OCI-LY1 (cell line): ENCODE measurements at regions not wholly inside any gene's neighbourhood (a gene's known extent, or its start where the extent isn't known, plus 50 kb on each side); places are given as distances from the start of the nearest gene placed in this dataset.

Source experiments
- H2AFZ ChIP-seq: fragments of 200-600 bp; sonication (generic), shearing (Covaris generic); 2 replicates; pipeline ENCODE4 v1.6.0; 2014; ENCODE audit warnings: antibody characterized with exemption, mild to moderate bottlenecking, low read length
- H3F3A ChIP-seq: fragments of 200-600 bp; sonication (generic), shearing (Covaris generic); 2 replicates; pipeline ENCODE4 v1.6.0; 2014; ENCODE audit warnings: mild to moderate bottlenecking, antibody characterized with exemption, low read length, moderate library complexity; ENCODE audit not compliant: insufficient read depth
- H3K27ac ChIP-seq: fragments of 200-600 bp; sonication (generic); 2 replicates; pipeline ENCODE4 v1.5.1; 2014; ENCODE audit warnings: low read length, mixed run types, mild to moderate bottlenecking, low read depth; ENCODE audit not compliant: poor library complexity, severe bottlenecking
- H3K27me3 ChIP-seq: fragments of 200-600 bp; sonication (generic); 2 replicates; pipeline ENCODE4 v1.6.0; 2014; ENCODE audit warnings: antibody characterized with exemption, mild to moderate bottlenecking, low read length, moderate library complexity; ENCODE audit not compliant: insufficient read depth
- H3K36me3 ChIP-seq: fragments of 200-600 bp; sonication (generic); 2 replicates; pipeline ENCODE4 v1.6.1; 2014; ENCODE audit warnings: mild to moderate bottlenecking, antibody characterized with exemption, low read length, moderate library complexity, mixed read lengths; ENCODE audit not compliant: insufficient read depth
- H3K4me1 ChIP-seq: fragments of 200-600 bp; sonication (generic); 2 replicates; pipeline ENCODE4 v1.5.1; 2014; ENCODE audit warnings: mild to moderate bottlenecking, low read length, moderate library complexity; ENCODE audit not compliant: insufficient read depth, severe bottlenecking
- H3K4me2 ChIP-seq: fragments of 200-600 bp; sonication (generic), shearing (Covaris generic); 2 replicates; pipeline ENCODE4 v1.6.1; 2014; ENCODE audit warnings: low read length
- H3K4me3 ChIP-seq: fragments of 200-600 bp; sonication (generic); 2 replicates; pipeline ENCODE4 v1.5.1; 2014; ENCODE audit warnings: low read length, low read depth, mild to moderate bottlenecking, mixed read lengths; ENCODE audit not compliant: poor library complexity, severe bottlenecking
- H3K79me2 ChIP-seq: fragments of 200-600 bp; shearing (Covaris generic); 2 replicates; pipeline ENCODE4 v1.6.1; 2016; ENCODE audit warnings: mixed run types, low read length, mixed read lengths; ENCODE audit not compliant: insufficient read depth
- H3K9ac ChIP-seq: fragments of 200-600 bp; sonication (generic), shearing (Covaris generic); 2 replicates; pipeline ENCODE4 v1.6.1; 2014; ENCODE audit warnings: mild to moderate bottlenecking, low read length, mixed read lengths
- H3K9me2 ChIP-seq: fragments of 200-600 bp; sonication (generic), shearing (Covaris generic); 2 replicates; pipeline ENCODE4 v1.6.1; 2014; ENCODE audit warnings: low read depth, mild to moderate bottlenecking, low read length, mixed read lengths
- H3K9me3 ChIP-seq: fragments of 200-600 bp; shearing (Covaris generic); 2 replicates; pipeline ENCODE4 v1.6.1; 2014; ENCODE audit warnings: low read length, mixed read lengths
- H4K20me1 ChIP-seq: fragments of 200-600 bp; sonication (generic), shearing (Covaris generic); 2 replicates; pipeline ENCODE4 v1.6.0; 2016; ENCODE audit warnings: mild to moderate bottlenecking, low read length; ENCODE audit not compliant: insufficient read depth
- EZH2 ChIP-seq: fragments of 200-600 bp; sonication (generic), shearing (Covaris generic); IDR thresholded peaks from 2 replicates; pipeline ENCODE4 v1.8.0; 2017; ENCODE audit warnings: borderline replicate concordance, mixed run types, mild to moderate bottlenecking, antibody characterized with exemption, low read length, moderate library complexity, mixed read lengths
- TF ChIP-seq, protein P1 (sequence below): fragments of 200-600 bp; sonication (generic), shearing (Covaris generic); IDR thresholded peaks from 2 replicates; pipeline ENCODE4 v1.5.1; 2017; ENCODE audit warnings: mild to moderate bottlenecking, antibody characterized with exemption, low read length, moderate library complexity, mixed read lengths

DNA sequence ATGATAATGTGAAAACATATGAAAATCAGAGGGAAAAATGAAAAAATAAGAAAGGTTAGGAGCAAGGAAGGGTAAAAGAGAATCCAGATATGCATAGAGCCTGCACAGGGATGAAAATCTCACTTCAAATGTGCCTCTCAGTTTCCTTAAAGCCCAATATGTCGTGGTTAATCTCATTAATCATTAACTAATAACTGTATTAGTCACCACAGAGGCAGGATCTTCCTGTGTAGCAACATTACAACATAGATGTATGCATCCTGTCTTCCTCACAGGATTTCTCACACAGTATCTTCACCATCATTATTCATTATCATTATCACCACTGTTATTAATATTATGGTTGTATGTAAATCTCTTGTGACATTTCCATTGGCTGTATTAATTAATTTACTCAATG, 361.2 kb upstream of the SOX11 start:
- no peaks in the 10 kb centered on the region for H3K79me2 ChIP-seq
- H3K9me2 ChIP-seq = no peaks in the 10 kb centered on the region
- no peaks in the 10 kb centered on the region for H3F3A ChIP-seq
- H3K27me3 ChIP-seq = no peaks in the 10 kb centered on the region
- H3K9me3 ChIP-seq = no peaks in the 10 kb centered on the region
- H3K36me3 ChIP-seq = no peaks in the 10 kb centered on the region
- H2AFZ ChIP-seq = no peak overlapping the region
- H3K27ac ChIP-seq = no peak overlapping the region
- no peak overlapping the region for H3K4me3 ChIP-seq
- no peak overlapping the region for H3K4me2 ChIP-seq
- H3K9ac ChIP-seq = no peak overlapping the region
- no peaks in the 10 kb centered on the region for H3K4me1 ChIP-seq
- TF ChIP-seq, protein P1, sequence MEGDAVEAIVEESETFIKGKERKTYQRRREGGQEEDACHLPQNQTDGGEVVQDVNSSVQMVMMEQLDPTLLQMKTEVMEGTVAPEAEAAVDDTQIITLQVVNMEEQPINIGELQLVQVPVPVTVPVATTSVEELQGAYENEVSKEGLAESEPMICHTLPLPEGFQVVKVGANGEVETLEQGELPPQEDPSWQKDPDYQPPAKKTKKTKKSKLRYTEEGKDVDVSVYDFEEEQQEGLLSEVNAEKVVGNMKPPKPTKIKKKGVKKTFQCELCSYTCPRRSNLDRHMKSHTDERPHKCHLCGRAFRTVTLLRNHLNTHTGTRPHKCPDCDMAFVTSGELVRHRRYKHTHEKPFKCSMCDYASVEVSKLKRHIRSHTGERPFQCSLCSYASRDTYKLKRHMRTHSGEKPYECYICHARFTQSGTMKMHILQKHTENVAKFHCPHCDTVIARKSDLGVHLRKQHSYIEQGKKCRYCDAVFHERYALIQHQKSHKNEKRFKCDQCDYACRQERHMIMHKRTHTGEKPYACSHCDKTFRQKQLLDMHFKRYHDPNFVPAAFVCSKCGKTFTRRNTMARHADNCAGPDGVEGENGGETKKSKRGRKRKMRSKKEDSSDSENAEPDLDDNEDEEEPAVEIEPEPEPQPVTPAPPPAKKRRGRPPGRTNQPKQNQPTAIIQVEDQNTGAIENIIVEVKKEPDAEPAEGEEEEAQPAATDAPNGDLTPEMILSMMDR = no peak
- no peak for TF ChIP-seq EZH2
- H4K20me1 ChIP-seq = no peaks in the 10 kb centered on the region

DNA sequence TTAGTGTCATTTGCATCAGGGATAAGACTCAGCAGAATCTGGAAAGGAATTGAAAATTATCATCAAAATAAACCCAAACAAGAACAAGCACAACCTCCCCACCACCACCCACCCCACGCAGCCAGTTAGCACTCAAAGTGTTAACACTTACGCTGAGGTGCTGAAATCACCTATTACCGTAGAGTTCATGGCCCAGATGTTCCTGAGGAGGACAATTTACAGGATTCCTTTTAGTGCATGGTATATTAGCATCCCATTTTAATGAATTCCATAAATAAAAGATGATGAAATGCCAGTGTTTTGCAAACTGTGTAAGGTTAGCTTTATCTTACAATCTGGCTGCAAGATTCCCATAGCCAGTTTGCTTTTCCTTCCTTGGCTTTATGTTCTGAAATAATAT, 359.3 kb upstream of the SOX11 start:
- Histone ChIP-seq H3K36me3 (no peaks in the 10 kb centered on the region), H3K27ac (no peak overlapping the region), H3K9me2 (no peaks in the 10 kb centered on the region), H3K9ac (no peak overlapping the region), H3K79me2 (no peaks in the 10 kb centered on the region), H4K20me1 (no peaks in the 10 kb centered on the region), H2AFZ (no peak overlapping the region), H3K27me3 (no peaks in the 10 kb centered on the region), H3F3A (no peaks in the 10 kb centered on the region), H3K9me3 (no peaks in the 10 kb centered on the region), H3K4me1 (no peaks in the 10 kb centered on the region), H3K4me2 (no peak overlapping the region), H3K4me3 (no peak overlapping the region)
- no peak for TF ChIP-seq EZH2
- TF ChIP-seq, protein P1 = no peak

DNA sequence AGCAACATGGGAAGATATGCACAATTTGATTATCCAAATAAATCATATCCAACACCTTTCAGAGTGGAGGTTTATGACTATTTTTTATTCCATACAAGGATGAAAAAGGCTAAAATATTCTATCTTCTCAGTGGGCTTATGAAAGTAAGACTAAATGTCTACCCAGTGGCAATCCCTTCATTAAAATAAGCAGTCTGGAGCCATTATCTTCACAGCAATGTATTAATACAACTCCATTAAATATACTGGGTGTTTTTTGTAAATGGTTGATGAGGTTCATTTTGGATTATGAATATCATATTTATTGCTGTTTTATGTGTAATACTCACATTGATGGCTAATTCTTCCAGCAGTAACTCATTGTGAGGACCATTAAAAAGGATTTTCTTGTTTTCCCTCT, 352.7 kb upstream of the SOX11 start:
- Histone ChIP-seq H3K4me2 (no peak overlapping the region), H3K9ac (no peak overlapping the region), H2AFZ (no peak overlapping the region), H3K27me3 (no peaks in the 10 kb centered on the region), H3K4me1 (no peaks in the 10 kb centered on the region), H3K4me3 (no peak overlapping the region), H3K9me3 (no peaks in the 10 kb centered on the region), H3K9me2 (no peaks in the 10 kb centered on the region), H3K27ac (no peak overlapping the region), H3K36me3 (no peaks in the 10 kb centered on the region), H4K20me1 (no peaks in the 10 kb centered on the region), H3F3A (no peaks in the 10 kb centered on the region), H3K79me2 (no peaks in the 10 kb centered on the region)
- TF ChIP-seq, protein P1 = no peak
- no peak for TF ChIP-seq EZH2
